ENCODE measurements at regions not wholly inside any gene's neighbourhood (a gene's known extent, or its start where the extent isn't known, plus 50 kb on each side); places are given as distances from the start of the nearest gene placed in this dataset.

GRCh38 chr1:29447368-29447767 lies 211.0 kb downstream of the PTPRU start:
- TF ChIP-seq ZFP30 (CRISPR knock-in tag; IDR thresholded peaks at IDR 0.05): no peak
- TF ChIP-seq CREB5 (CRISPR knock-in tag; IDR thresholded peaks at IDR 0.05; ENCODE audit: low read depth): no peak
